Fibroblast of lung (primary cell): ENCODE measurements at regions not wholly inside any gene's neighbourhood (a gene's known extent, or its start where the extent isn't known, plus 50 kb on each side); places are given as distances from the start of the nearest gene placed in this dataset.

ENCODE experiments used
- DNase-seq, 2 donors: peaks; one replicate each; pipeline versions ENCODE4 v3.0.0 to v3.0.0-alpha.2; 2010; ENCODE audit warnings: low read depth in 2 of 2
- H2AFZ ChIP-seq: 2 replicates; pipeline ENCODE4 v1.5.1; 2012; ENCODE audit warnings: low read length, control low read depth, inconsistent platforms
- H3K27ac ChIP-seq: 2 replicates; pipeline ENCODE4 v1.5.1; 2011; ENCODE audit warnings: low read length, control low read depth; ENCODE audit not compliant: insufficient read depth
- H3K27me3 ChIP-seq: 2 replicates; pipeline ENCODE4 v1.5.1; 2011; ENCODE audit warnings: mild to moderate bottlenecking, low read length; ENCODE audit not compliant: control insufficient read depth, insufficient read depth
- H3K36me3 ChIP-seq: 2 replicates; pipeline ENCODE4 v1.5.1; 2011; ENCODE audit warnings: low read length; ENCODE audit not compliant: control insufficient read depth, insufficient read depth
- H3K4me1 ChIP-seq: 2 replicates; pipeline ENCODE4 v1.5.1; 2011; ENCODE audit warnings: low read length; ENCODE audit not compliant: control insufficient read depth, insufficient read depth; ENCODE audit errors: extremely low read depth
- H3K4me2 ChIP-seq: 2 replicates; pipeline ENCODE4 v1.5.1; 2011; ENCODE audit warnings: low read length, control low read depth; ENCODE audit not compliant: insufficient read depth; ENCODE audit errors: extremely low read depth
- H3K4me3 ChIP-seq, 4 experiments: fragments of 200-600 bp in 1 of 4; sonication (generic) in 1 of 4; replicated peaks in 1 of 4; 2 replicates each; pipeline ENCODE4 v1.5.1; 2011 to 2016; ENCODE audit warnings: low read length in 4 of 4, low read depth in 3 of 4, mild to moderate bottlenecking in 3 of 4, control low read depth in 2 of 4, inconsistent platforms in 1 of 4, mixed read lengths in 1 of 4; ENCODE audit not compliant: insufficient read depth in 1 of 4; ENCODE audit errors: control extremely low read depth in 1 of 4
- H3K79me2 ChIP-seq: 2 replicates; pipeline ENCODE4 v1.5.1; 2012; ENCODE audit warnings: mild to moderate bottlenecking, low read length, inconsistent platforms; ENCODE audit not compliant: control insufficient read depth, insufficient read depth
- H3K9ac ChIP-seq: 2 replicates; pipeline ENCODE4 v1.5.1; 2011; ENCODE audit warnings: mild to moderate bottlenecking, low read length, control low read depth; ENCODE audit not compliant: insufficient read depth
- H3K9me3 ChIP-seq: 2 replicates; pipeline ENCODE4 v1.5.1; 2012; ENCODE audit warnings: low read depth, low read length; ENCODE audit not compliant: control insufficient read depth, insufficient read depth
- H4K20me1 ChIP-seq: 2 replicates; pipeline ENCODE4 v1.5.1; 2011; ENCODE audit warnings: low read length; ENCODE audit not compliant: control insufficient read depth, insufficient read depth; ENCODE audit errors: extremely low read depth
- CTCF ChIP-seq, 2 donors: IDR thresholded peaks in 1 of 2; conservative IDR thresholded peaks in 1 of 2; 1 replicate in 1 of 2; 2 replicates in 1 of 2; pipeline ENCODE4 v1.5.1; 2011 to 2012; ENCODE audit warnings: low read length in 2 of 2, control low read depth in 1 of 2, inconsistent platforms in 1 of 2, low read depth in 1 of 2, mild to moderate bottlenecking in 1 of 2
- EZH2 ChIP-seq: IDR thresholded peaks from 2 replicates; pipeline ENCODE4 v1.5.1; 2012; ENCODE audit warnings: low read length, control low read depth, mild to moderate bottlenecking; ENCODE audit errors: missing control alignments

DNA sequence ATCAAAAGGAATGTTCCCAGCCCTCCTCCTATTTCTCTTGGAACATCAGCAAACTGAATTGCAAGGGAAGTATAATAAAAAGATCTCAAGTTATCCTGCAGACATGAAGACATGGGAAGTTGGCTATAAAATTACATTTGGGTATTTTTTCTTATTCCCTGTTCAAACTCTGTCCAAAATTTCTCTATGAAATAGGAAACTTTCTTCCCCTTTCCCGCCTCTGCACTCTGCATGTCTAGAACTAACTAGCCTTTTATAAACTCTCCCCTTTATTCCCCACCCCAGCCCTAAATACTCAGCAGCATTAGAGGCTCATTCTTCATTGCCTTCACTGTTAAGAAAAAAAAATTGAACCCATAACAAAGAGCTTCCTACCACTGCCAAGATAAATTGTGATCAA is 126.7 kb upstream of the EDNRA start:
- Histone ChIP-seq H3K27ac (no peak overlapping the region), H3K9me3 (no peaks in the 10 kb centered on the region), H3K4me2 (no peak overlapping the region), H3K27me3 (no peaks in the 10 kb centered on the region), H3K4me1 (no peaks in the 10 kb centered on the region), H2AFZ (no peak overlapping the region), H3K9ac (no peak overlapping the region), H3K79me2 (no peaks in the 10 kb centered on the region), H3K36me3 (no peaks in the 10 kb centered on the region), H4K20me1 (no peaks in the 10 kb centered on the region), H3K4me3 (no peak overlapping the region)
- no peak for TF ChIP-seq CTCF (conservative IDR thresholded peaks at IDR 0.05 in 1 of 2, IDR thresholded peaks at IDR 0.05 in 1 of 2; ENCODE audit: low read depth in 1 of 2, low read length in 2 of 2)
- TF ChIP-seq EZH2 = no peak
- DNase-seq = no peak

DNA sequence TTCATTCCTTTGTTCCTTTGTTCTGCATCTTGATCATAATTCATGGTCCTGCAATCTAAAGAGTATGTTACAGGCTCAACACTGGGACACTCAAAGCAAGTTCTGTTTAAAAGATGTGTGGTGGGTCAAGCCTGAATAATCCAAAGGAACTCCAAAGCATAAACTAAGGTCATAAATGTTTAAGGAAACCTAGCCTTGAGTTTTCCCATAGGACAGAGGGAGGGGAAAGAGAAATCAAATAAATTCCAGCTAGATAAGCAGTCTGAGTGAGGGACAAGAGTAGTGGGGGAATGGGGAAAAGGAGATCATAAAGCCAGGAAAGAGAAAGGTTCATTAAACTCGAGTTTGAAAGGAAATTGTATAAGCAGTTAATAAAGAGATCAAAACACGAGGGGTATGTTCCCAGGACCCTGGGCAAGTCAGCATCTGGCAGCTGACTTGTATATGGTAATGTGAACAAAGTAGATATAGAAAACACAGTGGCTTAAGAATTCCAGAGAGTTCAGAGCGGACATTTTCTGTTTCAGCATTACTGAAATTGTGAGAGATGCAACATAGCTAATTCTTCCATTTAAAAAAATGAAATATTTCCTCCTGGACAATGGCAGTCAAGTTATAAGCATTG is 125.8 kb upstream of the EDNRA start:
- H3K27ac ChIP-seq = no peak overlapping the region
- no peak overlapping the region for H3K4me2 ChIP-seq
- TF ChIP-seq EZH2 (no peak), CTCF (conservative IDR thresholded peaks at IDR 0.05 in 1 of 2, IDR thresholded peaks at IDR 0.05 in 1 of 2; ENCODE audit: low read depth in 1 of 2, low read length in 2 of 2) (no peak)
- H2AFZ ChIP-seq = no peak overlapping the region
- no peak overlapping the region for H3K9ac ChIP-seq
- H3K4me3 ChIP-seq = no peak overlapping the region
- H3K36me3 ChIP-seq = no peaks in the 10 kb centered on the region
- H3K9me3 ChIP-seq = no peaks in the 10 kb centered on the region
- H3K79me2 ChIP-seq = no peaks in the 10 kb centered on the region
- no peaks in the 10 kb centered on the region for H3K27me3 ChIP-seq
- H4K20me1 ChIP-seq = no peaks in the 10 kb centered on the region
- no peaks in the 10 kb centered on the region for H3K4me1 ChIP-seq
- DNase-seq = no peak

DNA sequence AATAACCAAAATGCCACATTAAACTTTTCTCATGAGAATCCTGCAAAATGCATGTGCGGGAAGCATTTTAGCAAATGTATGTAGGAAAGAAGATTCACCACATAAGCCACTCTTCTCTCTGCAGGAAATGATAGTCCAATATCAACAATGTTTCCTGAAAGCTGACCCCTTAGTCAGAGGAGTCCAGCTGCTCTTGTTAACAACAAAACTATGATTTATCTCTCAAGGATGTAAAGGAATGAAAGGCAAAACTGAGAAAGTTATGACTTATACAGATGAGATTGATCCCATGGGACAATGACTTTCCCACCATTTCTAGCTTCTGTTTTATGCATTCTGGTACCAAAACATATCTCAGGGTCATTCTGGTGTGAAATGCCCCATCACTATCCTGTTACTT is 125.0 kb upstream of the EDNRA start:
- Histone ChIP-seq H2AFZ (no peak overlapping the region), H3K9ac (no peak overlapping the region), H3K27me3 (no peaks in the 10 kb centered on the region), H4K20me1 (no peaks in the 10 kb centered on the region), H3K4me1 (no peaks in the 10 kb centered on the region), H3K27ac (no peak overlapping the region), H3K4me3 (no peak overlapping the region), H3K9me3 (no peaks in the 10 kb centered on the region), H3K79me2 (no peaks in the 10 kb centered on the region), H3K36me3 (no peaks in the 10 kb centered on the region), H3K4me2 (no peak overlapping the region)
- DNase-seq = peak; percentile 77 to 91
- no peak for TF ChIP-seq EZH2
